Mammary epithelial cell (primary cell): ENCODE measurements at regions not wholly inside any gene's neighbourhood (a gene's known extent, or its start where the extent isn't known, plus 50 kb on each side); places are given as distances from the start of the nearest gene placed in this dataset.

Experiments
- EZH2 ChIP-seq: IDR thresholded peaks from 2 replicates; pipeline ENCODE4 v1.6.1; 2012; ENCODE audit warnings: low read length, inconsistent platforms, borderline replicate concordance
- TF ChIP-seq, protein P1 (sequence below), 2 donors: IDR thresholded peaks in 1 of 2; conservative IDR thresholded peaks in 1 of 2; 2 replicates each; pipeline ENCODE4 v1.5.1; 2011 to 2012; ENCODE audit warnings: inconsistent platforms in 2 of 2, low read length in 2 of 2, mild to moderate bottlenecking in 2 of 2, control low read depth in 1 of 2, low read depth in 1 of 2; ENCODE audit not compliant: insufficient read depth in 1 of 2; ENCODE audit errors: extremely low read depth in 1 of 2

DNA sequence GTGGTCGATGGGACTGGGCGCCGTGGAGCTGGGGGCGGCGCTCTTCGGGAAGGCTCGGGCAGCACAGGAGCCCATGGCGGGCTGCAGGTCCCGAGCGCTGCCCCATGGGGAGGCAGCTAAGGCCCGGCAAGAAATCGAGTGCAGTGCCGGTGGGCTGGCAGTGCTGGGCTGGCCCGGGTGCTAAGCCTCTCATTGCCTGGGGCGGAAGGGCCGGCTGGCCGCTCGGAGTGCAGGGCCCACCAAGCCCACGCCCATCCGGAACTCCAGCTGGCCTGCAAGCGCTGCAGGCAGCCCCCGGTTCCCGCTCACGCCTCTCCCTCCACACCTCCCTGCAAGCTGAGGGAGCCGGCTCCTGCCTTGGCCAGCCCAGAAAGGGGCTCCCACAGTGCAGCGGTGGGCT is 748.4 kb upstream of the NRXN1 start:
- TF ChIP-seq, protein P1, sequence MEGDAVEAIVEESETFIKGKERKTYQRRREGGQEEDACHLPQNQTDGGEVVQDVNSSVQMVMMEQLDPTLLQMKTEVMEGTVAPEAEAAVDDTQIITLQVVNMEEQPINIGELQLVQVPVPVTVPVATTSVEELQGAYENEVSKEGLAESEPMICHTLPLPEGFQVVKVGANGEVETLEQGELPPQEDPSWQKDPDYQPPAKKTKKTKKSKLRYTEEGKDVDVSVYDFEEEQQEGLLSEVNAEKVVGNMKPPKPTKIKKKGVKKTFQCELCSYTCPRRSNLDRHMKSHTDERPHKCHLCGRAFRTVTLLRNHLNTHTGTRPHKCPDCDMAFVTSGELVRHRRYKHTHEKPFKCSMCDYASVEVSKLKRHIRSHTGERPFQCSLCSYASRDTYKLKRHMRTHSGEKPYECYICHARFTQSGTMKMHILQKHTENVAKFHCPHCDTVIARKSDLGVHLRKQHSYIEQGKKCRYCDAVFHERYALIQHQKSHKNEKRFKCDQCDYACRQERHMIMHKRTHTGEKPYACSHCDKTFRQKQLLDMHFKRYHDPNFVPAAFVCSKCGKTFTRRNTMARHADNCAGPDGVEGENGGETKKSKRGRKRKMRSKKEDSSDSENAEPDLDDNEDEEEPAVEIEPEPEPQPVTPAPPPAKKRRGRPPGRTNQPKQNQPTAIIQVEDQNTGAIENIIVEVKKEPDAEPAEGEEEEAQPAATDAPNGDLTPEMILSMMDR (conservative IDR thresholded peaks at IDR 0.05 in 1 of 2, IDR thresholded peaks at IDR 0.05 in 1 of 2; ENCODE audit: extremely low read depth in 1 of 2, insufficient read depth in 1 of 2, low read depth in 1 of 2, low read length in 2 of 2) = no peak
- no peak for TF ChIP-seq EZH2
